Loucy (cell line): ENCODE measurements at regions not wholly inside any gene's neighbourhood (a gene's known extent, or its start where the extent isn't known, plus 50 kb on each side); places are given as distances from the start of the nearest gene placed in this dataset.

Experiments
- H2AFZ ChIP-seq: fragments of 200-600 bp; sonication (generic); 2 replicates; pipeline ENCODE4 v1.6.0; 2016; ENCODE audit warnings: antibody characterized with exemption, mild to moderate bottlenecking, low read length, moderate library complexity
- H3F3A ChIP-seq: fragments of 200-600 bp; 2 replicates; pipeline ENCODE4 v1.6.0; 2016; ENCODE audit warnings: antibody characterized with exemption, low read depth, mild to moderate bottlenecking
- H3K27me3 ChIP-seq: fragments of 200-600 bp; sonication (generic); 2 replicates; pipeline ENCODE4 v1.6.1; 2014; ENCODE audit warnings: low read length, mild to moderate bottlenecking; ENCODE audit not compliant: insufficient read depth, poor library complexity, severe bottlenecking
- H3K36me3 ChIP-seq: fragments of 200-600 bp; sonication (generic); 2 replicates; pipeline ENCODE4 v1.6.1; 2016; ENCODE audit warnings: low read length; ENCODE audit not compliant: insufficient read depth
- H3K4me1 ChIP-seq: fragments of 200-600 bp; sonication (generic); 2 replicates; pipeline ENCODE4 v1.5.1; 2014; ENCODE audit warnings: low read length, mild to moderate bottlenecking; ENCODE audit not compliant: insufficient read depth, poor library complexity, severe bottlenecking
- H3K4me2 ChIP-seq: fragments of 200-600 bp; sonication (generic); 2 replicates; pipeline ENCODE4 v1.6.0; 2014; ENCODE audit warnings: antibody characterized with exemption, low read length, low read depth, mild to moderate bottlenecking; ENCODE audit not compliant: poor library complexity, severe bottlenecking
- H3K4me3 ChIP-seq: fragments of 200-600 bp; sonication (generic); 2 replicates; pipeline ENCODE4 v1.5.1; 2014; ENCODE audit warnings: low read length, mild to moderate bottlenecking, mixed read lengths; ENCODE audit not compliant: poor library complexity, severe bottlenecking
- H3K79me2 ChIP-seq: fragments of 200-600 bp; sonication (generic); 2 replicates; pipeline ENCODE4 v1.6.1; 2014; ENCODE audit warnings: low read length; ENCODE audit not compliant: insufficient read depth
- H3K9ac ChIP-seq: fragments of 200-600 bp; sonication (generic); 2 replicates; pipeline ENCODE4 v1.6.0; 2014; ENCODE audit warnings: mild to moderate bottlenecking, low read depth, low read length, moderate library complexity; ENCODE audit not compliant: poor library complexity, severe bottlenecking
- H3K9me2 ChIP-seq: fragments of 200-600 bp; sonication (generic); replicated peaks from 2 replicates; pipeline ENCODE4 v1.6.1; 2016; ENCODE audit warnings: low read depth, low read length, mixed read lengths
- H3K9me3 ChIP-seq: fragments of 200-600 bp; sonication (generic); 2 replicates; pipeline ENCODE4 v1.6.1; 2014; ENCODE audit warnings: mild to moderate bottlenecking, antibody characterized with exemption, low read length, low read depth; ENCODE audit not compliant: insufficient read depth
- H4K20me1 ChIP-seq: fragments of 200-600 bp; sonication (generic); 2 replicates; pipeline ENCODE4 v1.6.0; 2014; ENCODE audit warnings: antibody characterized with exemption, low read length, mild to moderate bottlenecking; ENCODE audit not compliant: insufficient read depth, poor library complexity, severe bottlenecking
- EZH2phosphoT487 ChIP-seq: fragments of 200-600 bp; IDR thresholded peaks from 2 replicates; pipeline ENCODE4 v1.6.1; 2018; ENCODE audit warnings: antibody characterized with exemption, mild to moderate bottlenecking, moderate library complexity, borderline replicate concordance
- TF ChIP-seq, protein P1 (sequence below): fragments of 200-600 bp; sonication (generic); conservative IDR thresholded peaks from 2 replicates; pipeline ENCODE4 v1.5.1; 2014; ENCODE audit warnings: mild to moderate bottlenecking, antibody characterized with exemption, low read length

DNA sequence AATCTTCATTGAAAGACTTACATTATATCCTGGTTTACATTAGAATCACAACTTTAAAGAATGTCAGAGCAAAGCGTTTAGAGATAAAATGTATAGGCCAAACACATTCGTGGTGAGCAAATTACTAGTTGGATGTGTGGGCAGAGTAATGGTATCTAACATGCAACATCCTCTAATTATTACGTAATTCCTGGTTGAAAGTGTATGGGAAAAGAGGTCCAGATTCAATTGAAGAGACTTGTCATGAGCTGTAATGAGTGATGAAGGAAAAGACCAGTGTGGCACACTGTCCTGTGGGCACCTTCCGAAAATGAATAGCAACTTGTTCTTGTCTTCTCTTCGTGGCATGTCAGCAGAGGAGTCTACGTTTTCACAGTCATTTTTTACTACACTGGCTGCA, 192.8 kb downstream of the LRIG3 start:
- Histone ChIP-seq H3K4me2 (no peak overlapping the region), H3K36me3 (no peaks in the 10 kb centered on the region), H3K4me3 (no peak overlapping the region), H3K9me2 (no peaks in the 10 kb centered on the region), H3F3A (no peaks in the 10 kb centered on the region), H3K9me3 (no peaks in the 10 kb centered on the region), H3K4me1 (no peaks in the 10 kb centered on the region), H3K79me2 (no peaks in the 10 kb centered on the region), H3K27me3 (no peaks in the 10 kb centered on the region), H2AFZ (no peak overlapping the region), H4K20me1 (no peaks in the 10 kb centered on the region), H3K9ac (no peak overlapping the region)
- TF ChIP-seq, protein P1, sequence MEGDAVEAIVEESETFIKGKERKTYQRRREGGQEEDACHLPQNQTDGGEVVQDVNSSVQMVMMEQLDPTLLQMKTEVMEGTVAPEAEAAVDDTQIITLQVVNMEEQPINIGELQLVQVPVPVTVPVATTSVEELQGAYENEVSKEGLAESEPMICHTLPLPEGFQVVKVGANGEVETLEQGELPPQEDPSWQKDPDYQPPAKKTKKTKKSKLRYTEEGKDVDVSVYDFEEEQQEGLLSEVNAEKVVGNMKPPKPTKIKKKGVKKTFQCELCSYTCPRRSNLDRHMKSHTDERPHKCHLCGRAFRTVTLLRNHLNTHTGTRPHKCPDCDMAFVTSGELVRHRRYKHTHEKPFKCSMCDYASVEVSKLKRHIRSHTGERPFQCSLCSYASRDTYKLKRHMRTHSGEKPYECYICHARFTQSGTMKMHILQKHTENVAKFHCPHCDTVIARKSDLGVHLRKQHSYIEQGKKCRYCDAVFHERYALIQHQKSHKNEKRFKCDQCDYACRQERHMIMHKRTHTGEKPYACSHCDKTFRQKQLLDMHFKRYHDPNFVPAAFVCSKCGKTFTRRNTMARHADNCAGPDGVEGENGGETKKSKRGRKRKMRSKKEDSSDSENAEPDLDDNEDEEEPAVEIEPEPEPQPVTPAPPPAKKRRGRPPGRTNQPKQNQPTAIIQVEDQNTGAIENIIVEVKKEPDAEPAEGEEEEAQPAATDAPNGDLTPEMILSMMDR: no peak
- TF ChIP-seq EZH2phosphoT487: no peak

DNA sequence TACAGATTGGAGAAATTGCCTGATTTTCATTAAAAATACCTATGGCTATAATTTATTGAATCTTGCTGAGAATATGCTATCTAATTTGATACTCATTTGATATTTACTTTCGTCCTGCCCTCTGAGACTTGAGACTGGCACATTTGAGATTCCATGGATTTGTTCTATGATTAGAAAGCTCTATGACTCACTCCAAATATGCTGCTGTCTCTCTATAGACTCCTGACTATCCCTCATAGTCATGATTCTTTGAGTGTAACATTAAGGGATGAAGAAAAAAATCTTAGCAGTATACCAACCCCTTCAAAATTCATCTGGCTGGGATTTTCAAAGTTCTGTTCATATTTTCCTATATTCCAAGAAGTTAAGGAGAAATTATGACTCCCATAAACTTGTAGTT, 191.9 kb downstream of the LRIG3 start:
- no peaks in the 10 kb centered on the region for H3F3A ChIP-seq
- no peaks in the 10 kb centered on the region for H3K79me2 ChIP-seq
- no peaks in the 10 kb centered on the region for H3K4me1 ChIP-seq
- TF ChIP-seq, protein P1: no peak
- no peak for TF ChIP-seq EZH2phosphoT487
- no peaks in the 10 kb centered on the region for H4K20me1 ChIP-seq
- H3K36me3 ChIP-seq: no peaks in the 10 kb centered on the region
- H3K9ac ChIP-seq: no peak overlapping the region
- no peak overlapping the region for H3K4me3 ChIP-seq
- H3K9me2 ChIP-seq: no peaks in the 10 kb centered on the region
- no peaks in the 10 kb centered on the region for H3K9me3 ChIP-seq
- no peaks in the 10 kb centered on the region for H3K27me3 ChIP-seq
- no peak overlapping the region for H2AFZ ChIP-seq
- no peak overlapping the region for H3K4me2 ChIP-seq

DNA sequence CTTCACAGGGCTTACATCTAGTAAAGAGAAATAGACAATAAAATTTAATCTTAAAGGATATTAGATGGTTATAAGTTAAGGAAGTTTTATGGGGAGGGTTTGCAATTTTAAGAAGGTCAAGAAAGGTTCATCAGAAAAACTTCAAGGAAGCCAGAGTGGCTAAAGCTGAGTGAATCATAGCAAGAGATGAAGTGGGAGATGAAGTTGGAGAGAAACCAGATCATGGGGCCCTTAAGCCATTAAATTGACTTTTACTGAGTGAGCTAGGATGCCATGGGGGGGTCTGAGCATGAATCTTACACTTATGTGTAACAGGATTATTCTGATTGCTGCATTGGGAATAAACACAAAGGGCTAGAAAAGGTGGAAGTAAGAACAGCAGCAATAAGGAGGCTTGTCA, 189.2 kb downstream of the LRIG3 start:
- no peak overlapping the region for H2AFZ ChIP-seq
- H4K20me1 ChIP-seq: no peaks in the 10 kb centered on the region
- no peaks in the 10 kb centered on the region for H3K27me3 ChIP-seq
- no peak overlapping the region for H3K9ac ChIP-seq
- H3F3A ChIP-seq: no peaks in the 10 kb centered on the region
- no peaks in the 10 kb centered on the region for H3K9me3 ChIP-seq
- no peaks in the 10 kb centered on the region for H3K79me2 ChIP-seq
- H3K36me3 ChIP-seq: no peaks in the 10 kb centered on the region
- TF ChIP-seq EZH2phosphoT487: no peak
- TF ChIP-seq, protein P1: no peak
- H3K4me2 ChIP-seq: no peak overlapping the region
- H3K4me1 ChIP-seq: no peaks in the 10 kb centered on the region
- H3K4me3 ChIP-seq: no peak overlapping the region
- no peaks in the 10 kb centered on the region for H3K9me2 ChIP-seq
